CD14-positive monocyte (primary cell): ENCODE measurements at regions not wholly inside any gene's neighbourhood (a gene's known extent, or its start where the extent isn't known, plus 50 kb on each side); places are given as distances from the start of the nearest gene placed in this dataset.

Experiments
- DNase-seq, 3 donors: peaks; one replicate each; pipeline ENCODE4 v3.0.0-alpha.2; 2011 to 2022
- H2AFZ ChIP-seq: 2 replicates; pipeline ENCODE4 v1.6.0; 2012; ENCODE audit warnings: mild to moderate bottlenecking, low read depth, low read length, inconsistent platforms; ENCODE audit not compliant: insufficient read depth, poor library complexity, severe bottlenecking
- H3K27ac ChIP-seq, 2 donors: 1 replicate in 1 of 2; 2 replicates in 1 of 2; pipeline ENCODE4 v1.5.1; 2012 to 2013; ENCODE audit warnings: low read length in 2 of 2, control low read depth in 1 of 2, inconsistent platforms in 1 of 2, low read depth in 1 of 2, mild to moderate bottlenecking in 1 of 2
- H3K27me3 ChIP-seq, 2 donors: one replicate each; pipeline versions ENCODE4 v1.6.0 to v1.6.1; 2011 to 2013; ENCODE audit warnings: low read length in 2 of 2; ENCODE audit not compliant: control insufficient read depth in 2 of 2, insufficient read depth in 2 of 2
- H3K36me3 ChIP-seq, 2 donors: replicated peaks in 1 of 2; 1 replicate in 1 of 2; 2 replicates in 1 of 2; pipeline versions ENCODE4 v1.5.1 to v1.6.1; 2012 to 2013; ENCODE audit warnings: low read length in 2 of 2, control low read depth in 1 of 2, inconsistent platforms in 1 of 2, mild to moderate bottlenecking in 1 of 2; ENCODE audit not compliant: insufficient read depth in 2 of 2, control insufficient read depth in 1 of 2
- H3K4me1 ChIP-seq, 2 donors: 1 replicate in 1 of 2; 2 replicates in 1 of 2; pipeline versions ENCODE4 v1.5.1 to v1.6.1; 2012 to 2013; ENCODE audit warnings: low read length in 2 of 2, control low read depth in 1 of 2, inconsistent platforms in 1 of 2, mild to moderate bottlenecking in 1 of 2, moderate library complexity in 1 of 2; ENCODE audit not compliant: insufficient read depth in 2 of 2, control insufficient read depth in 1 of 2
- H3K4me2 ChIP-seq: replicated peaks from 2 replicates; pipeline ENCODE3; 2012; ENCODE audit warnings: low read length, moderate library complexity, mild to moderate bottlenecking; ENCODE audit not compliant: poor library complexity, severe bottlenecking; ENCODE audit errors: extremely low read depth
- H3K4me3 ChIP-seq, 3 experiments: fragments of 200-600 bp in 1 of 3; sonication (generic) in 1 of 3; replicated peaks in 1 of 3; 1 replicate in 2 of 3; 2 replicates in 1 of 3; pipeline ENCODE4 v1.5.1; 2011 to 2013; ENCODE audit warnings: low read length in 3 of 3, mild to moderate bottlenecking in 3 of 3, control low read depth in 2 of 3, low read depth in 2 of 3, inconsistent platforms in 1 of 3, moderate library complexity in 1 of 3
- H3K79me2 ChIP-seq: 2 replicates; pipeline ENCODE4 v1.6.0; 2012; ENCODE audit warnings: mild to moderate bottlenecking, control low read depth, inconsistent platforms, low read length, moderate library complexity; ENCODE audit not compliant: insufficient read depth
- H3K9ac ChIP-seq: 2 replicates; pipeline ENCODE4 v1.6.0; 2017; ENCODE audit warnings: low read length, mild to moderate bottlenecking; ENCODE audit not compliant: insufficient read depth, poor library complexity, severe bottlenecking
- H3K9me3 ChIP-seq, 2 donors: replicated peaks in 1 of 2; 1 replicate in 1 of 2; 2 replicates in 1 of 2; pipeline versions ENCODE4 v1.5.1 to v1.6.1; 2012 to 2013; ENCODE audit warnings: low read length in 2 of 2, control low read depth in 1 of 2; ENCODE audit not compliant: control insufficient read depth in 1 of 2, insufficient read depth in 1 of 2
- H4K20me1 ChIP-seq: 2 replicates; pipeline ENCODE4 v1.6.0; 2012; ENCODE audit warnings: mild to moderate bottlenecking, low read length, control low read depth, moderate library complexity; ENCODE audit not compliant: insufficient read depth
- H3K27ac Mint-ChIP-seq, 7 donors: one replicate each; pipeline ENCODE4 v1.8.0; 2020; ENCODE audit warnings: mild to moderate bottlenecking in 7 of 7, mixed read lengths in 7 of 7, moderate library complexity in 6 of 7, inconsistent platforms in 2 of 7
- H3K27me3 Mint-ChIP-seq, 3 donors: one replicate each; pipeline ENCODE4 v1.8.0; 2021 to 2022; ENCODE audit warnings: low read depth in 3 of 3, mild to moderate bottlenecking in 3 of 3, mixed read lengths in 3 of 3, moderate library complexity in 3 of 3, inconsistent platforms in 1 of 3
- H3K36me3 Mint-ChIP-seq, 2 donors: one replicate each; pipeline ENCODE4 v1.8.0; 2020; ENCODE audit warnings: mixed read lengths in 2 of 2, inconsistent platforms in 1 of 2, mild to moderate bottlenecking in 1 of 2
- H3K4me1 Mint-ChIP-seq: one replicate; pipeline ENCODE4 v1.8.0; 2020; ENCODE audit warnings: mild to moderate bottlenecking, mixed read lengths
- H3K4me3 Mint-ChIP-seq, 2 donors: one replicate each; pipeline ENCODE4 v1.8.0; 2020; ENCODE audit warnings: mild to moderate bottlenecking in 2 of 2, mixed read lengths in 2 of 2, moderate library complexity in 1 of 2
- H3K9me3 Mint-ChIP-seq, 7 donors: one replicate each; pipeline ENCODE4 v1.8.0; 2020 to 2022; ENCODE audit warnings: mixed read lengths in 7 of 7, mild to moderate bottlenecking in 6 of 7, moderate library complexity in 6 of 7, inconsistent platforms in 2 of 7
- WGBS: methylation state at CpG from one replicate; pipeline ENCODE4 v1.1.5; 2013; ENCODE audit warnings: missing lambda C conversion rate; ENCODE audit not compliant: insufficient coverage; 5-methylcytosine and 5-hydroxymethylcytosine counted together
- intact Hi-C, 2 donors: fragments of 100-400 bp; cut with micrococcal nuclease; formaldehyde crosslinking; loops; one replicate each; pipeline versions ENCODE4 v1.15.0 to v1.15.1; 2023
- TF ChIP-seq, protein P1 (sequence below): fragments of 200-600 bp; IDR thresholded peaks from one replicate; pipeline ENCODE4 v1.8.0; 2022; ENCODE audit warnings: antibody characterized with exemption, mild to moderate bottlenecking

DNA sequence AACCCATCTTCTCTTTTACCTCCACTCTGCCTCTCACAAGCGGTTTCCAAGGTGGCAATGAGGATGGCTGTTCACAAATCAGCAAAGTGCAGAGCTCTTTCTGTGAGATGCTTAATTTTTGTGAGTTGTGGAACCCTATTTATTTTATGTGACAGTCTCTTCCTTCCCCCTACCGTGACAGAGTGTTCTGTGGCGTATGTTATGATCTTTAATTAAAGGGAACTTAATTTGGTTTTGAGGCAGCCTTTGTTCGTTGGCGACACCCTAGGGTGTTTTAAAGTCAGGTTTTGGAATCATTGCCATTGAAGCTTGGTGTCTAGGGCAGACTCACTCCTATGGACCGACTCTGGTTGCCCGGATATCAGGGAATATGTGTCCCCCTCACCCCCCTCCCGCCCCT is 83.3 kb upstream of the IRX3 start:
- no peak for DNase-seq
- Histone ChIP-seq H3K36me3 (no peaks in the 10 kb centered on the region), H3K27me3 (peaks cover 25 to 54% of the 10 kb centered on the region in 2 donors), H3K9me3 (no peaks in the 10 kb centered on the region), H3K4me3 (no peak overlapping the region), H3K9ac (no peak overlapping the region), H2AFZ (no peak overlapping the region), H3K79me2 (no peaks in the 10 kb centered on the region), H3K4me2 (no peak overlapping the region), H3K4me1 (peaks cover 13 to 14% of the 10 kb centered on the region in 2 donors), H3K27ac (no peak overlapping the region), H4K20me1 (no peaks in the 10 kb centered on the region)
- Mint-ChIP-seq H3K4me1 (peaks cover 31% of the 10 kb centered on the region), H3K36me3 (no peaks in the 10 kb centered on the region), H3K4me3 (no peak overlapping the region), H3K27ac (no peak overlapping the region), H3K27me3 (peaks cover 52 to 69% (median 65%) of the 10 kb centered on the region in 3 donors), H3K9me3 (peaks cover 0 to 3% (median 0%) of the 10 kb centered on the region in 7 donors)
- TF ChIP-seq, protein P1, sequence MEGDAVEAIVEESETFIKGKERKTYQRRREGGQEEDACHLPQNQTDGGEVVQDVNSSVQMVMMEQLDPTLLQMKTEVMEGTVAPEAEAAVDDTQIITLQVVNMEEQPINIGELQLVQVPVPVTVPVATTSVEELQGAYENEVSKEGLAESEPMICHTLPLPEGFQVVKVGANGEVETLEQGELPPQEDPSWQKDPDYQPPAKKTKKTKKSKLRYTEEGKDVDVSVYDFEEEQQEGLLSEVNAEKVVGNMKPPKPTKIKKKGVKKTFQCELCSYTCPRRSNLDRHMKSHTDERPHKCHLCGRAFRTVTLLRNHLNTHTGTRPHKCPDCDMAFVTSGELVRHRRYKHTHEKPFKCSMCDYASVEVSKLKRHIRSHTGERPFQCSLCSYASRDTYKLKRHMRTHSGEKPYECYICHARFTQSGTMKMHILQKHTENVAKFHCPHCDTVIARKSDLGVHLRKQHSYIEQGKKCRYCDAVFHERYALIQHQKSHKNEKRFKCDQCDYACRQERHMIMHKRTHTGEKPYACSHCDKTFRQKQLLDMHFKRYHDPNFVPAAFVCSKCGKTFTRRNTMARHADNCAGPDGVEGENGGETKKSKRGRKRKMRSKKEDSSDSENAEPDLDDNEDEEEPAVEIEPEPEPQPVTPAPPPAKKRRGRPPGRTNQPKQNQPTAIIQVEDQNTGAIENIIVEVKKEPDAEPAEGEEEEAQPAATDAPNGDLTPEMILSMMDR: no peak
- no CpG with 5 or more reads among the region's 8 CpGs for WGBS
- intact Hi-C loops: no loop called here

DNA sequence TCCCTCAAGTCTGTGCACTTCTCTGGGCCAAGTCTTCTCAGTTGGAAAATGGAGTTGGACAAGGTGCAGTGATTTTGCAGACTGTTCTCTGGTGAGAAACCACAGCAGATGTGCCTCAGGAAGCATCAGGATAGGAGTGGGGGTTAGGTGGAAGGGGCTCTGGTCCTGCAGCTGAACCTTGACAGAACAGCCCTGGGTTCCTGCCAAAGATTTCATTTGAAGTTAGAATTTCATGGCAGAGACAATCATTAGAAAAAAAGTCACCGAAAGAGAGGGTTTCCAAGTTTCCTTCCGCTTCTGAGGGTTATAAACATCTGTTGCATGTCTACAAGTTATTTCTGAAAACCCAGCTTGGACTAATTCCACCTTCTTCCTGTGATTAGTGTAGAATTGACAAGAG is 80.4 kb upstream of the IRX3 start:
- Histone ChIP-seq H3K36me3 (no peaks in the 10 kb centered on the region), H3K4me3 (no peak overlapping the region), H3K4me2 (no peak overlapping the region), H3K79me2 (no peaks in the 10 kb centered on the region), H4K20me1 (no peaks in the 10 kb centered on the region), H3K9ac (no peak overlapping the region), H3K27me3 (peaks cover 24 to 59% of the 10 kb centered on the region in 2 donors), H3K27ac (no peak overlapping the region), H3K4me1 (no peaks in the 10 kb centered on the region), H2AFZ (no peak overlapping the region), H3K9me3 (no peaks in the 10 kb centered on the region)
- Mint-ChIP-seq H3K9me3 (peaks cover 0 to 3% (median 0%) of the 10 kb centered on the region in 7 donors), H3K27me3 (peaks cover 43 to 66% (median 54%) of the 10 kb centered on the region in 3 donors), H3K4me1 (peaks cover 13% of the 10 kb centered on the region), H3K4me3 (no peak overlapping the region), H3K36me3 (no peaks in the 10 kb centered on the region), H3K27ac (peak overlapping the region in 1 of 7 donors; percentile 43)
- no peak for DNase-seq
- no CpG with 5 or more reads among the region's 2 CpGs for WGBS
- TF ChIP-seq, protein P1: no peak
- intact Hi-C loops: no loop called here
